PC-9 (cell line): ENCODE measurements at regions not wholly inside any gene's neighbourhood (a gene's known extent, or its start where the extent isn't known, plus 50 kb on each side); places are given as distances from the start of the nearest gene placed in this dataset.

Experiments
- EZH2 ChIP-seq: fragments of 200-600 bp; sonication (generic); IDR thresholded peaks from 2 replicates; pipeline ENCODE4 v1.8.0; 2017; ENCODE audit warnings: antibody characterized with exemption, low read depth
- TF ChIP-seq, protein P1 (sequence below): fragments of 200-600 bp; sonication (generic); conservative IDR thresholded peaks from 2 replicates; pipeline ENCODE4 v1.6.1; 2017; ENCODE audit warnings: mixed run types, antibody characterized with exemption, mild to moderate bottlenecking, moderate library complexity

DNA sequence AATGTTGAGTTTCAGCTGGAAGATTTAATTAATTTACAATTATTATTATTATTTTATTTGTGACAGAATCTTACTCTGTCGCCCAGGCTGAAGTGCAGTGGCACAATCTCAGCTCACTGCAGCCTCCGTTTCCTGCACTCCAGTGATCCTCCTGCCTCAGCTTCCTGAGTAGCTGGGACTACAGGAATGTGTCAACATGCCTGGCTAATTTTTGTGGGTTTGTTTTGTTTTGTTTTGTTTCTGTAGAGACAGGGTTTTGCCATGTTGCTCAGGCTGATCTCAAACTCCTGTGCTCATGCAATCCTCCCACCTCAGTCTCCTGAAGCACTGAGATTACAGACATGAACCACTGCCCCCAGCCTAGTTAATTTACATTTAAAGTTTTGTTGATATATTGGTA is 93.8 kb upstream of the MEOX2 start:
- TF ChIP-seq, protein P1, sequence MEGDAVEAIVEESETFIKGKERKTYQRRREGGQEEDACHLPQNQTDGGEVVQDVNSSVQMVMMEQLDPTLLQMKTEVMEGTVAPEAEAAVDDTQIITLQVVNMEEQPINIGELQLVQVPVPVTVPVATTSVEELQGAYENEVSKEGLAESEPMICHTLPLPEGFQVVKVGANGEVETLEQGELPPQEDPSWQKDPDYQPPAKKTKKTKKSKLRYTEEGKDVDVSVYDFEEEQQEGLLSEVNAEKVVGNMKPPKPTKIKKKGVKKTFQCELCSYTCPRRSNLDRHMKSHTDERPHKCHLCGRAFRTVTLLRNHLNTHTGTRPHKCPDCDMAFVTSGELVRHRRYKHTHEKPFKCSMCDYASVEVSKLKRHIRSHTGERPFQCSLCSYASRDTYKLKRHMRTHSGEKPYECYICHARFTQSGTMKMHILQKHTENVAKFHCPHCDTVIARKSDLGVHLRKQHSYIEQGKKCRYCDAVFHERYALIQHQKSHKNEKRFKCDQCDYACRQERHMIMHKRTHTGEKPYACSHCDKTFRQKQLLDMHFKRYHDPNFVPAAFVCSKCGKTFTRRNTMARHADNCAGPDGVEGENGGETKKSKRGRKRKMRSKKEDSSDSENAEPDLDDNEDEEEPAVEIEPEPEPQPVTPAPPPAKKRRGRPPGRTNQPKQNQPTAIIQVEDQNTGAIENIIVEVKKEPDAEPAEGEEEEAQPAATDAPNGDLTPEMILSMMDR = no peak
- TF ChIP-seq EZH2 = no peak
